GM12878 (cell line): ENCODE measurements at regions not wholly inside any gene's neighbourhood (a gene's known extent, or its start where the extent isn't known, plus 50 kb on each side); places are given as distances from the start of the nearest gene placed in this dataset.

ENCODE experiments used
- BCL11A ChIP-seq: IDR thresholded peaks from 2 replicates; pipeline ENCODE4 v1.6.1; 2011; ENCODE audit warnings: low read depth, low read length
- CBX5 ChIP-seq: sonication (generic); IDR thresholded peaks from 2 replicates; pipeline ENCODE4 v1.6.1; 2016; ENCODE audit warnings: low read depth, moderate library complexity, mild to moderate bottlenecking, inconsistent platforms
- CREB1 ChIP-seq: IDR thresholded peaks from 2 replicates; pipeline ENCODE4 v1.6.1; 2012; ENCODE audit warnings: low read depth, mild to moderate bottlenecking, inconsistent platforms
- TF ChIP-seq, protein P1 (sequence below): fragments of 450-650 bp; IDR thresholded peaks from 2 replicates; pipeline ENCODE4 v1.6.1; 2018; ENCODE audit warnings: borderline replicate concordance, mild to moderate bottlenecking; ENCODE audit not compliant: partially characterized antibody
- TF ChIP-seq, protein P2 (sequence below): fragments of 450-650 bp; IDR thresholded peaks from 2 replicates; pipeline ENCODE4 v1.6.1; 2016; ENCODE audit warnings: mild to moderate bottlenecking
- TF ChIP-seq, protein P3 (sequence below): fragments of 450-650 bp; IDR thresholded peaks from 2 replicates; pipeline ENCODE4 v1.6.1; 2014; ENCODE audit warnings: mild to moderate bottlenecking

DNA sequence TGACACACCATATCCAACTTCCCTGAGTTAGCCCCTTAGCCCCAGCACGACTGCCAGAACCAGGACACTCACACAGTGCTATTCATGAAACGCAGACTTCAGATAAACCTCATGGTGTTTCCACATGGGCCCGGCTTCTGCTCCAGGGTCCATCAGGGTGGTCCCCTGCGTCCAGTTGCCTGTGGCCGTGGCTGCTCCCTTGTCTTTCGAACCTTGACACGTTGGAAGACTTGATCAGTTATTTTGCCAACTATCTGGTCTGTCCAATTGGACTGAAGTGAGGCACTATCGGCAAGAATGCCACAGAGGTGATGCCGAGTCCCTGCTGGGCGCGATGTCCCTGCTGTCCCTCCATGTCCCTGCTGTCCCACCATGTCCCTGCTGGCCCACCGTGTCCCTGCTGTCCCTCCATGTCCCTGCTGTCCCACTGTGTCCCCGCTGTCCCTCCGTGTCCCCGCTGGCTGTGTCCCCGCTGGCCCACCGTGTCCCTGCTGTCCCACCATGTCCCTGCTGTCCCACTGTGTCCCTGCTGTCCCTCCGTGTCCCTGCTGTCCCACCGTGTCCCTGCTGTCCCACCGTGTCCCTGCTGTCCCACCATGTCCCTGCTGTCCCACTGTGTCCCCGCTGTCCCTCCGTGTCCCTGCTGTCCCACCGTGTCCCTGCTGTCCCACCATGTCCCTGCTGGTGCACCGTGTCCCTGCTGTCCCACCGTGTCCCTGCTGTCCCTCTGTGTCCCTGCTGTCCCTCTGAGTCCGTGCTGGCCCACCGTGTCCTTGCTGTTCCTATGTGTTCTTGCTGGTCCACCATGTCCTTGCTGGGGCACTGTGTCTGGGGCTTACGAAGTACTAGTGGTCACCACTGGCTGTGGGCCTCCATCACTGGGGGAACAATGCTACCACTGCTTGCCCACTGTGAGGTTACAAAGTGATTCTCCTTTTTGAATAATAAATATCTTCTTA is 251.4 kb downstream of the DLL1 start (continued):
- TF ChIP-seq, protein P1, sequence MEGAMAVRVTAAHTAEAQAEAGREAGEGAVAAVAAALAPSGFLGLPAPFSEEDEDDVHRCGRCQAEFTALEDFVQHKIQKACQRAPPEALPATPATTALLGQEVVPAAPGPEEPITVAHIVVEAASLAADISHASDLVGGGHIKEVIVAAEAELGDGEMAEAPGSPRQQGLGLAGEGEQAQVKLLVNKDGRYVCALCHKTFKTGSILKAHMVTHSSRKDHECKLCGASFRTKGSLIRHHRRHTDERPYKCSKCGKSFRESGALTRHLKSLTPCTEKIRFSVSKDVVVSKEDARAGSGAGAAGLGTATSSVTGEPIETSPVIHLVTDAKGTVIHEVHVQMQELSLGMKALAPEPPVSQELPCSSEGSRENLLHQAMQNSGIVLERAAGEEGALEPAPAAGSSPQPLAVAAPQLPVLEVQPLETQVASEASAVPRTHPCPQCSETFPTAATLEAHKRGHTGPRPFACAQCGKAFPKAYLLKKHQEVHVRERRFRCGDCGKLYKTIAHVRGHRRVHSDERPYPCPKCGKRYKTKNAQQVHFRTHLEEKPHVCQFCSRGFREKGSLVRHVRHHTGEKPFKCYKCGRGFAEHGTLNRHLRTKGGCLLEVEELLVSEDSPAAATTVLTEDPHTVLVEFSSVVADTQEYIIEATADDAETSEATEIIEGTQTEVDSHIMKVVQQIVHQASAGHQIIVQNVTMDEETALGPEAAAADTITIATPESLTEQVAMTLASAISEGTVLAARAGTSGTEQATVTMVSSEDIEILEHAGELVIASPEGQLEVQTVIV = no peak
- TF ChIP-seq CREB1 = no peak
- TF ChIP-seq, protein P2, sequence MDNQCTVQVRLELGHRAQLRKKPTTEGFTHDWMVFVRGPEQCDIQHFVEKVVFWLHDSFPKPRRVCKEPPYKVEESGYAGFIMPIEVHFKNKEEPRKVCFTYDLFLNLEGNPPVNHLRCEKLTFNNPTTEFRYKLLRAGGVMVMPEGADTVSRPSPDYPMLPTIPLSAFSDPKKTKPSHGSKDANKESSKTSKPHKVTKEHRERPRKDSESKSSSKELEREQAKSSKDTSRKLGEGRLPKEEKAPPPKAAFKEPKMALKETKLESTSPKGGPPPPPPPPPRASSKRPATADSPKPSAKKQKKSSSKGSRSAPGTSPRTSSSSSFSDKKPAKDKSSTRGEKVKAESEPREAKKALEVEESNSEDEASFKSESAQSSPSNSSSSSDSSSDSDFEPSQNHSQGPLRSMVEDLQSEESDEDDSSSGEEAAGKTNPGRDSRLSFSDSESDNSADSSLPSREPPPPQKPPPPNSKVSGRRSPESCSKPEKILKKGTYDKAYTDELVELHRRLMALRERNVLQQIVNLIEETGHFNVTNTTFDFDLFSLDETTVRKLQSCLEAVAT = no peak
- TF ChIP-seq, protein P3, sequence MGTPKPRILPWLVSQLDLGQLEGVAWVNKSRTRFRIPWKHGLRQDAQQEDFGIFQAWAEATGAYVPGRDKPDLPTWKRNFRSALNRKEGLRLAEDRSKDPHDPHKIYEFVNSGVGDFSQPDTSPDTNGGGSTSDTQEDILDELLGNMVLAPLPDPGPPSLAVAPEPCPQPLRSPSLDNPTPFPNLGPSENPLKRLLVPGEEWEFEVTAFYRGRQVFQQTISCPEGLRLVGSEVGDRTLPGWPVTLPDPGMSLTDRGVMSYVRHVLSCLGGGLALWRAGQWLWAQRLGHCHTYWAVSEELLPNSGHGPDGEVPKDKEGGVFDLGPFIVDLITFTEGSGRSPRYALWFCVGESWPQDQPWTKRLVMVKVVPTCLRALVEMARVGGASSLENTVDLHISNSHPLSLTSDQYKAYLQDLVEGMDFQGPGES = no peak
- TF ChIP-seq BCL11A = no peak
- TF ChIP-seq CBX5 = no peak
